ENCODE measurements at regions not wholly inside any gene's neighbourhood (a gene's known extent, or its start where the extent isn't known, plus 50 kb on each side); places are given as distances from the start of the nearest gene placed in this dataset.

- H3K36me3 Mint-ChIP-seq (ENCODE audit: insufficient read depth in 1 of 3, low read depth in 3 of 3) = peaks cover 0 to 4% (median 0%) of the 10 kb centered on the region in 3 experiments; a peak in 2 of 7 replicates
- no peaks in the 10 kb centered on the region; a peak in 1 of 5 replicates for H3K9me3 Mint-ChIP-seq
- Histone ChIP-seq H2BK20ac (ENCODE audit: low read depth, low read length, poor library complexity, severe bottlenecking) (no peak overlapping the region), H3K14ac (ENCODE audit: insufficient read depth, low read length) (no peak overlapping the region), H2BK120ac (ENCODE audit: low read depth, low read length, poor library complexity, severe bottlenecking) (no peak overlapping the region), H4K91ac (ENCODE audit: insufficient read length, low read depth, low read length) (no peak overlapping the region), H3K27ac (ENCODE audit: insufficient read length, low read depth, low read length) (no peak overlapping the region), H3K18ac (ENCODE audit: insufficient read length, low read depth, low read length) (no peak overlapping the region), H3K23ac (ENCODE audit: insufficient read length, low read depth, low read length) (no peak overlapping the region), H3K9ac (ENCODE audit: extremely low read depth, insufficient read length, low read length) (no peak overlapping the region), H3K23me2 (ENCODE audit: insufficient read length, low read depth, low read length, poor library complexity, severe bottlenecking) (no peaks in the 10 kb centered on the region), H3K9me3 (ENCODE audit: control insufficient read depth, low read depth, low read length) (no peaks in the 10 kb centered on the region), H2AK5ac (ENCODE audit: insufficient read length, low read length) (no peak overlapping the region), H3K79me2 (ENCODE audit: insufficient read depth, low read length) (no peaks in the 10 kb centered on the region), H3K79me1 (ENCODE audit: insufficient read depth, low read depth, low read length, poor library complexity, severe bottlenecking) (no peaks in the 10 kb centered on the region), H3K56ac (ENCODE audit: insufficient read length, low read depth, low read length) (no peak overlapping the region), H2BK5ac (ENCODE audit: insufficient read length, low read length) (peak overlapping the region; percentile 31), H2AFZ (ENCODE audit: low read length) (no peak overlapping the region), H3K4ac (ENCODE audit: low read depth, low read length) (no peak overlapping the region), H2BK12ac (ENCODE audit: insufficient read length, low read depth, low read length) (no peak overlapping the region), H3T11ph (ENCODE audit: low read length) (no peak overlapping the region), H4K5ac (ENCODE audit: insufficient read length, low read depth, low read length) (no peak overlapping the region), H4K8ac (replicated peaks; ENCODE audit: insufficient read length, low read depth, low read length) (no peak overlapping the region), H4K20me1 (ENCODE audit: control insufficient read depth, insufficient read depth, insufficient read length) (no peaks in the 10 kb centered on the region), H2BK15ac (ENCODE audit: low read depth, low read length) (no peak overlapping the region), H3K4me2 (ENCODE audit: insufficient read depth, insufficient read length, low read length) (no peak overlapping the region), H3K4me1 (ENCODE audit: insufficient read depth, low read length) (peaks cover 2% of the 10 kb centered on the region; the same call in 1 of the 2 replicates), H3K27me3 (ENCODE audit: insufficient read depth, low read length) (no peaks in the 10 kb centered on the region)
- no peak for DNase-seq
- WGBS (ENCODE audit: extremely low coverage, insufficient read length, low lambda C conversion rate) = no CpG with 5 or more reads among the region's 3 CpGs
- no peak for TF ChIP-seq CTCF (conservative IDR thresholded peaks at IDR 0.05)
- H3K4me3 Mint-ChIP-seq = no peak overlapping the region
- no peak overlapping the region for H3K27ac Mint-ChIP-seq
- H3K27me3 Mint-ChIP-seq (ENCODE audit: low read depth) = no peaks in the 10 kb centered on the region
- peaks cover 10 to 15% of the 10 kb centered on the region in 2 experiments for H3K4me1 Mint-ChIP-seq
These were observed 235.0 kb downstream of the MYCN start for GRCh38 chr2:16175247-16175825.

Measured in H9 (cell line).